LHCN-M2 (cell line): ENCODE measurements at regions not wholly inside any gene's neighbourhood (a gene's known extent, or its start where the extent isn't known, plus 50 kb on each side); places are given as distances from the start of the nearest gene placed in this dataset.
A peak's percentile ranks its signal among the peaks of the same experiment; 100 is the strongest.

Source experiments
- DNase-seq: peaks from one replicate; pipeline ENCODE4 v3.0.0-alpha.2; 2012; ENCODE audit warnings: low read depth

GRCh38 chr16:47026947-47027346, 53.5 kb upstream of the DNAJA2 start:
- DNase-seq: peak; percentile 18

GRCh38 chr16:47026492-47026891, 53.0 kb upstream of the DNAJA2 start:
- DNase-seq: no peak

- no peak for DNase-seq
Measured at GRCh38 chr16:47025641-47026040, 52.2 kb upstream of the DNAJA2 start.
